Upper lobe of left lung (tissue), 6 donors: ENCODE measurements at regions not wholly inside any gene's neighbourhood (a gene's known extent, or its start where the extent isn't known, plus 50 kb on each side); places are given as distances from the start of the nearest gene placed in this dataset.
A peak's percentile ranks its signal among the peaks of the same experiment; 100 is the strongest.

Experiments used
- ATAC-seq, 2 donors: fragments of 200-7000 bp; cut with Tn5 transposase; one replicate each; pipeline ENCODE4 v1.9.1; 2022; ENCODE audit warnings: mild to moderate bottlenecking in 2 of 2, moderate library complexity in 2 of 2; ENCODE audit not compliant: low FRiP score in 2 of 2
- DNase-seq, 2 donors: peaks; one replicate each; pipeline ENCODE4 v3.0.0-alpha.2; 2019 to 2020
- H3K27ac ChIP-seq, 4 donors: fragments of 200-600 bp; sonication (generic); one replicate each; pipeline ENCODE4 v1.5.1; 2016 to 2019
- H3K27me3 ChIP-seq, 4 donors: fragments of 200-600 bp; sonication (generic); one replicate each; pipeline ENCODE4 v1.5.1; 2017 to 2019
- H3K36me3 ChIP-seq, 4 donors: fragments of 200-600 bp; sonication (generic); one replicate each; pipeline ENCODE4 v1.5.1; 2016 to 2019
- H3K4me1 ChIP-seq, 4 donors: fragments of 200-600 bp; sonication (generic); one replicate each; pipeline ENCODE4 v1.5.1; 2018 to 2019
- H3K4me3 ChIP-seq, 4 donors: fragments of 200-600 bp; sonication (generic); one replicate each; pipeline ENCODE4 v1.5.1; 2017 to 2019; ENCODE audit warnings: mild to moderate bottlenecking in 2 of 4, moderate library complexity in 1 of 4
- H3K9me3 ChIP-seq, 4 donors: fragments of 200-600 bp; sonication (generic); one replicate each; pipeline ENCODE4 v1.5.1; 2018 to 2019
- EP300 ChIP-seq, 4 donors: sonication (generic); formaldehyde crosslinking; IDR thresholded peaks; one replicate each; pipeline ENCODE4 v1.5.1; 2017; ENCODE audit warnings: antibody characterized with exemption in 4 of 4, control low read depth in 2 of 4
- POLR2A ChIP-seq, 4 donors: fragments of 450-650 bp; IDR thresholded peaks; one replicate each; pipeline ENCODE4 v1.5.1; 2016 to 2017; ENCODE audit warnings: antibody characterized with exemption in 4 of 4, mild to moderate bottlenecking in 2 of 4
- POLR2AphosphoS5 ChIP-seq, 2 donors: sonication (generic); formaldehyde crosslinking; IDR thresholded peaks; one replicate each; pipeline ENCODE4 v1.5.1; 2017; ENCODE audit warnings: antibody characterized with exemption in 2 of 2
- WGBS, 2 donors: methylation state at CpG; one replicate each; pipeline ENCODE4 v1.1.5; 2017 to 2018; 5-methylcytosine and 5-hydroxymethylcytosine counted together
- TF ChIP-seq, protein P1 (sequence below), 6 experiments: fragments of 450-650 bp in 4 of 6; fragments of 200-600 bp in 2 of 6; sonication (generic) in 2 of 6; IDR thresholded peaks; one replicate each; pipeline ENCODE4 v1.5.1; 2016 to 2019; ENCODE audit warnings: antibody characterized with exemption in 6 of 6
- donor health status: DM: no; HTN: no; CAD: no; lungs with moderate emphysema.
- donor health status: DM: no; HTN: yes; CAD: no; lungs with severe emphysema.

DNA sequence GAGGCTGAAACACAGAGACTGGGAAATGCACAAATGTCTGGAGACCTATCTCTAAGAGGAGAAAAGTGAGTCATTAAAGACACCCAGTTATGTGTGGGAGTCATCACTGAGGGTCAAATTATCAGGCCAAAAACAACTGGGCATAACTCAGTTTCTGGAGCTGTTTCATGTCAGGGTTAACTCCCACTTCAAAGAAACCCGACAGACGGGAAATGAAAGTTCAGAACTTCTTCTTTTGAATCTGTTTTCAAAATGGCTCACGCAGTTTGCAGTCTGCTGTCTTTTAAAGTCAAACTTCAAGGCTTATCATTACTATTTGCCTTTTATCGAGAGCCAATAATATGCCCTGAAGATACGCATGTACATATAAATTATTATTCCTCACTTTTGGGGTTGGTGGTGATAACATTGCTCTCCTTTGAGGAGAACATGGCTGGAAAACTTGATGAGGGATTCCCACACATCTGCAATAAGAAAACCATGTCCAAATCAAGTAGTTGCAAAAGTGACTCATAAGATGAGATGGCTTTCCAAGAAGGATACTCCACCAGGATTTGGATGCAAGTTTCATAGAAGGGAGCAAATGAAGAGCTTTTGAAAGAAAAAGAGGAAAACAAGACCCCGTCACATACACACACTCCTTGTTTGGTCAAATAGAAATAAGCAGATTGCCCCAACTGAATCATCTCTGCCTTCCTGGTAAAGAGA lies 341.4 kb downstream of the ADAMTS20 start:
- ATAC-seq (peak in 1 of 2 donors; percentile 80), DNase-seq (no peak)
- WGBS, 2 donors, result 72% methylated on average over 6 of the region's 6 CpGs

GRCh38 chr12:43208627-43209026 lies 343.4 kb downstream of the ADAMTS20 start:
- H3K36me3 ChIP-seq, result no peaks in the 10 kb centered on the region
- H3K27me3 ChIP-seq, result no peaks in the 10 kb centered on the region
- peak in 1 of 2 donors; percentile 79 for ATAC-seq
- WGBS, 2 donors, result 87 to 99% methylated on average over 3 of the region's 3 CpGs
- no peak overlapping the region for H3K4me3 ChIP-seq
- H3K4me1 ChIP-seq, result no peaks in the 10 kb centered on the region
- TF ChIP-seq POLR2A (IDR thresholded peaks at IDR 0.05), result no peak
- TF ChIP-seq, protein P1, sequence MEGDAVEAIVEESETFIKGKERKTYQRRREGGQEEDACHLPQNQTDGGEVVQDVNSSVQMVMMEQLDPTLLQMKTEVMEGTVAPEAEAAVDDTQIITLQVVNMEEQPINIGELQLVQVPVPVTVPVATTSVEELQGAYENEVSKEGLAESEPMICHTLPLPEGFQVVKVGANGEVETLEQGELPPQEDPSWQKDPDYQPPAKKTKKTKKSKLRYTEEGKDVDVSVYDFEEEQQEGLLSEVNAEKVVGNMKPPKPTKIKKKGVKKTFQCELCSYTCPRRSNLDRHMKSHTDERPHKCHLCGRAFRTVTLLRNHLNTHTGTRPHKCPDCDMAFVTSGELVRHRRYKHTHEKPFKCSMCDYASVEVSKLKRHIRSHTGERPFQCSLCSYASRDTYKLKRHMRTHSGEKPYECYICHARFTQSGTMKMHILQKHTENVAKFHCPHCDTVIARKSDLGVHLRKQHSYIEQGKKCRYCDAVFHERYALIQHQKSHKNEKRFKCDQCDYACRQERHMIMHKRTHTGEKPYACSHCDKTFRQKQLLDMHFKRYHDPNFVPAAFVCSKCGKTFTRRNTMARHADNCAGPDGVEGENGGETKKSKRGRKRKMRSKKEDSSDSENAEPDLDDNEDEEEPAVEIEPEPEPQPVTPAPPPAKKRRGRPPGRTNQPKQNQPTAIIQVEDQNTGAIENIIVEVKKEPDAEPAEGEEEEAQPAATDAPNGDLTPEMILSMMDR (IDR thresholded peaks at IDR 0.05), result no peak
- TF ChIP-seq EP300 (IDR thresholded peaks at IDR 0.05), result no peak
- TF ChIP-seq POLR2AphosphoS5 (IDR thresholded peaks at IDR 0.05), result no peak
- no peaks in the 10 kb centered on the region for H3K9me3 ChIP-seq
- H3K27ac ChIP-seq, result no peak overlapping the region
- no peak for DNase-seq

More for the DNA sequence above, 341.4 kb downstream of the ADAMTS20 start:
- Histone ChIP-seq H3K4me3 (no peak overlapping the region), H3K27ac (no peak overlapping the region), H3K9me3 (no peaks in the 10 kb centered on the region), H3K27me3 (no peaks in the 10 kb centered on the region), H3K4me1 (no peaks in the 10 kb centered on the region), H3K36me3 (no peaks in the 10 kb centered on the region)
- TF ChIP-seq POLR2A (IDR thresholded peaks at IDR 0.05), result no peak
- TF ChIP-seq, protein P1 (IDR thresholded peaks at IDR 0.05), result no peak
- no peak for TF ChIP-seq EP300 (IDR thresholded peaks at IDR 0.05)
- TF ChIP-seq POLR2AphosphoS5 (IDR thresholded peaks at IDR 0.05), result no peak

DNA sequence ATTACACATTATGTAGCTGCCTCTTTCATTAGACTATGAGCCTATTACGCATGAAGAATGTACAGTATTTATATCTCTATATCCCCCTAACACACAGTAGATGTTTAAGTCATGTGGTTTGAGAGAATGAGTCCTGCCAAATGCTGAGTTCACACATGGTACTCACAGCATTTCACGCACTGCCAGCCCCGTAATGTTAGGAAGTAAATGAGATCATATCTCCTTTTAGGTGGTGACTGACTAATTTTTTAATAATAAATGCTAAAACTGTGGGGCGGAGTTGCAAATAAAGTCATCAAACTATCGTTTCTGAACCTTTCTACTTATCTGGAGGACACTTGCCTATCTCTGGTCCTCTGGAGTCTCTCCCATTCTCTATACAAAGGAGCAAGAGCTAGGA lies 343.8 kb downstream of the ADAMTS20 start:
- ATAC-seq (peak in 1 of 2 donors; percentile 5), DNase-seq (no peak)
- H3K4me3 ChIP-seq, result no peak overlapping the region
- H3K27ac ChIP-seq, result no peak overlapping the region
- H3K27me3 ChIP-seq, result no peaks in the 10 kb centered on the region
- H3K9me3 ChIP-seq, result no peaks in the 10 kb centered on the region
- no peaks in the 10 kb centered on the region for H3K36me3 ChIP-seq
- 82 to 84% methylated on average over 5 of the region's 5 CpGs for WGBS, 2 donors
- no peak for TF ChIP-seq EP300 (IDR thresholded peaks at IDR 0.05)
- TF ChIP-seq, protein P1 (IDR thresholded peaks at IDR 0.05), result no peak
- no peaks in the 10 kb centered on the region for H3K4me1 ChIP-seq

- Histone ChIP-seq H3K9me3 (no peaks in the 10 kb centered on the region), H3K27me3 (no peaks in the 10 kb centered on the region), H3K4me1 (no peaks in the 10 kb centered on the region), H3K27ac (no peak overlapping the region), H3K4me3 (no peak overlapping the region), H3K36me3 (no peaks in the 10 kb centered on the region)
- no peak for TF ChIP-seq POLR2A (IDR thresholded peaks at IDR 0.05)
- TF ChIP-seq, protein P1 (IDR thresholded peaks at IDR 0.05), result no peak
- TF ChIP-seq EP300 (IDR thresholded peaks at IDR 0.05), result no peak
- TF ChIP-seq POLR2AphosphoS5 (IDR thresholded peaks at IDR 0.05), result no peak
- no peak for DNase-seq
- no peak for ATAC-seq
Measured at GRCh38 chr12:43206396-43206795, 345.6 kb downstream of the ADAMTS20 start.

- Histone ChIP-seq H3K4me3 (no peak overlapping the region), H3K27me3 (no peaks in the 10 kb centered on the region), H3K9me3 (no peaks in the 10 kb centered on the region), H3K36me3 (no peaks in the 10 kb centered on the region), H3K27ac (no peak overlapping the region), H3K4me1 (no peaks in the 10 kb centered on the region)
- TF ChIP-seq POLR2A (IDR thresholded peaks at IDR 0.05), result no peak
- no peak for TF ChIP-seq EP300 (IDR thresholded peaks at IDR 0.05)
- TF ChIP-seq, protein P1 (IDR thresholded peaks at IDR 0.05), result no peak
- TF ChIP-seq POLR2AphosphoS5 (IDR thresholded peaks at IDR 0.05), result no peak
- DNase-seq (no peak), ATAC-seq (no peak)
- 86 to 88% methylated on average over 2 of the region's 2 CpGs for WGBS, 2 donors
Measured at GRCh38 chr12:43198608-43199007, 353.4 kb downstream of the ADAMTS20 start.
